Spleen (tissue), 11 donors: ENCODE measurements at regions not wholly inside any gene's neighbourhood (a gene's known extent, or its start where the extent isn't known, plus 50 kb on each side); places are given as distances from the start of the nearest gene placed in this dataset.

Experiments
- DNase-seq: peaks from one replicate; pipeline ENCODE4 v3.0.0-alpha.2; 2020
- H3K27ac ChIP-seq, 8 donors: fragments of 200-600 bp; sonication (generic) in 7 of 8; 1 replicate in 4 of 8; 2 replicates in 4 of 8; pipeline versions ENCODE4 v1.5.0 to v1.8.0; 2016 to 2021; ENCODE audit warnings: inconsistent platforms in 4 of 8, mild to moderate bottlenecking in 4 of 8, moderate library complexity in 1 of 8
- H3K27me3 ChIP-seq, 7 donors: fragments of 200-600 bp; sonication (generic) in 6 of 7; replicated peaks in 1 of 7; 1 replicate in 4 of 7; 2 replicates in 3 of 7; pipeline versions ENCODE4 v1.5.0 to v1.8.0; 2016 to 2021; ENCODE audit warnings: inconsistent platforms in 3 of 7, mild to moderate bottlenecking in 1 of 7
- H3K36me3 ChIP-seq, 6 donors: fragments of 200-600 bp; sonication (generic) in 5 of 6; 1 replicate in 4 of 6; 2 replicates in 2 of 6; pipeline versions ENCODE4 v1.5.0 to v1.8.0; 2016 to 2021; ENCODE audit warnings: inconsistent platforms in 2 of 6
- H3K4me1 ChIP-seq, 6 donors: fragments of 200-600 bp; sonication (generic) in 5 of 6; 1 replicate in 3 of 6; 2 replicates in 3 of 6; pipeline versions ENCODE4 v1.5.0 to v1.8.0; 2016 to 2021; ENCODE audit warnings: inconsistent platforms in 3 of 6
- H3K4me3 ChIP-seq, 8 donors: fragments of 200-600 bp; sonication (generic) in 7 of 8; 1 replicate in 4 of 8; 2 replicates in 4 of 8; pipeline versions ENCODE4 v1.5.0 to v1.8.0; 2016 to 2021; ENCODE audit warnings: inconsistent platforms in 4 of 8, mild to moderate bottlenecking in 4 of 8, moderate library complexity in 2 of 8
- H3K9me3 ChIP-seq, 8 donors: fragments of 200-600 bp; sonication (generic) in 7 of 8; 1 replicate in 4 of 8; 2 replicates in 4 of 8; pipeline versions ENCODE4 v1.5.0 to v1.8.0; 2016 to 2021; ENCODE audit warnings: inconsistent platforms in 4 of 8
- POLR2A ChIP-seq, 3 donors: fragments of 450-650 bp; IDR thresholded peaks; one replicate each; pipeline ENCODE4 v1.5.1; 2017; ENCODE audit warnings: antibody characterized with exemption in 3 of 3, mild to moderate bottlenecking in 1 of 3
- POLR2AphosphoS5 ChIP-seq, 3 donors: sonication (generic); formaldehyde crosslinking; IDR thresholded peaks; one replicate each; pipeline ENCODE4 v1.5.1; 2017; ENCODE audit warnings: antibody characterized with exemption in 3 of 3
- WGBS, 5 donors: extraction: QIAGEN DNeasy Blood & Tissue Kit in 3 of 5; methylation state at CpG; one replicate each; pipeline versions ENCODE4 v1.1.5 to v1.1.7; 2013 to 2018; 5-methylcytosine and 5-hydroxymethylcytosine counted together
- intact Hi-C: fragments of 100-400 bp; cut with DNase I; formaldehyde crosslinking; loops from one replicate; pipeline ENCODE4 v1.15.0; 2023; ENCODE audit warnings: low total_unique reads
- TF ChIP-seq, protein P1 (sequence below), 11 experiments: fragments of 200-600 bp in 7 of 11; fragments of 450-650 bp in 4 of 11; sonication (generic) in 4 of 11; IDR thresholded peaks in 8 of 11; conservative IDR thresholded peaks in 3 of 11; 1 replicate in 7 of 11; 2 replicates in 4 of 11; pipeline versions ENCODE4 v1.4.0 to v1.8.0; 2016 to 2021; ENCODE audit warnings: antibody characterized with exemption in 11 of 11, inconsistent platforms in 4 of 11, mild to moderate bottlenecking in 1 of 11
- donor health status: healthy with polysubstance abuse.
- donor health status: DM: no; HTN: no; CAD: no; lungs with moderate emphysema.
- donor health status: DM: no; HTN: no; CAD: no.
- donor health status: Bipolar disorder and iron deficiency.
- donor health status: healthy.
- donor health status: DM: no; HTN: no; CAD: no.
- donor health status: DM: yes; HTN: yes; CAD: no.

DNA sequence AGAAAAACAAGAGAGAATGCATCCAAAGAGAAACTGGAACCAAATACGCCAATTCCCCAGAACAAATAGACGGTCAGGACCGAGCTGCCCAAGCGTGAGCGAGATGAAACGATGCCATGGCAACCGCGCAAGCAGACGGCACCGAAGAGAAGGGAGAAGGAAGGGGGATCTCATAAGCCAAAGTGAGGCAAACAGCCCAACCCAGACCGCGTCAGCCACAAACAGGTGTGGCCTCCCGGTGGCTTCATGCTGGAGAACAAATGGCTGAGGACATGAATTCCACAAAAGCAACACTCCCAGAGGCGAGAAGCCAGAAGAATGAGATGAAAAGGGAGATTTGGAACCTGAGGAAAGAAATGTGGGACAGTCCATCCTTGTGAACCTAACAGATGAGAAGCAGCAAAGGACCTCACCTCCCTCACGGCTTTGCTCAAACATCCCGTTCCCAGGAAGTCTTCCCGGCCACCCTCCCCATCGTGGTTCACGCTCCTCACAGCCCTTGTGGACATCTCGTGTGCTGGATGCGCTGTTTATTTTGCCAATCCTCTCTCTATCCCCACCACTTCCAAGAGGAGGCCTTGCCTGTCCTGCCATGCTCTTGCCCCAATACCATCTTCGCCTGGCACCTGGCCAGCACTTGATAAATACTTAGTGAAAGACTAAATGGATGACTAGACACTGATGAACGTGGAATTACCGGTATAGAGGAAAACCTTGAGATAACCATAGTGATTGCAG, 89.1 kb upstream of the RTL6 start:
- WGBS, 5 donors: 52 to 63% (median 55%) methylated on average over 24 of the region's 24 CpGs
- no peaks in the 10 kb centered on the region for H3K4me1 ChIP-seq
- H3K9me3 ChIP-seq: peaks cover 0 to 4% (median 0%) of the 10 kb centered on the region in 8 donors
- intact Hi-C loops: no loop called here
- no peak overlapping the region for H3K27ac ChIP-seq
- no peaks in the 10 kb centered on the region for H3K36me3 ChIP-seq
- no peak overlapping the region for H3K4me3 ChIP-seq
- TF ChIP-seq, protein P1, sequence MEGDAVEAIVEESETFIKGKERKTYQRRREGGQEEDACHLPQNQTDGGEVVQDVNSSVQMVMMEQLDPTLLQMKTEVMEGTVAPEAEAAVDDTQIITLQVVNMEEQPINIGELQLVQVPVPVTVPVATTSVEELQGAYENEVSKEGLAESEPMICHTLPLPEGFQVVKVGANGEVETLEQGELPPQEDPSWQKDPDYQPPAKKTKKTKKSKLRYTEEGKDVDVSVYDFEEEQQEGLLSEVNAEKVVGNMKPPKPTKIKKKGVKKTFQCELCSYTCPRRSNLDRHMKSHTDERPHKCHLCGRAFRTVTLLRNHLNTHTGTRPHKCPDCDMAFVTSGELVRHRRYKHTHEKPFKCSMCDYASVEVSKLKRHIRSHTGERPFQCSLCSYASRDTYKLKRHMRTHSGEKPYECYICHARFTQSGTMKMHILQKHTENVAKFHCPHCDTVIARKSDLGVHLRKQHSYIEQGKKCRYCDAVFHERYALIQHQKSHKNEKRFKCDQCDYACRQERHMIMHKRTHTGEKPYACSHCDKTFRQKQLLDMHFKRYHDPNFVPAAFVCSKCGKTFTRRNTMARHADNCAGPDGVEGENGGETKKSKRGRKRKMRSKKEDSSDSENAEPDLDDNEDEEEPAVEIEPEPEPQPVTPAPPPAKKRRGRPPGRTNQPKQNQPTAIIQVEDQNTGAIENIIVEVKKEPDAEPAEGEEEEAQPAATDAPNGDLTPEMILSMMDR (IDR thresholded peaks at IDR 0.05 in 8 of 11, conservative IDR thresholded peaks at IDR 0.05 in 3 of 11): no peak
- TF ChIP-seq POLR2AphosphoS5 (IDR thresholded peaks at IDR 0.05) (no peak), POLR2A (IDR thresholded peaks at IDR 0.05) (no peak)
- peak; percentile 51 for DNase-seq
- H3K27me3 ChIP-seq: peaks cover 0 to 91% (median 12%) of the 10 kb centered on the region in 7 donors

DNA sequence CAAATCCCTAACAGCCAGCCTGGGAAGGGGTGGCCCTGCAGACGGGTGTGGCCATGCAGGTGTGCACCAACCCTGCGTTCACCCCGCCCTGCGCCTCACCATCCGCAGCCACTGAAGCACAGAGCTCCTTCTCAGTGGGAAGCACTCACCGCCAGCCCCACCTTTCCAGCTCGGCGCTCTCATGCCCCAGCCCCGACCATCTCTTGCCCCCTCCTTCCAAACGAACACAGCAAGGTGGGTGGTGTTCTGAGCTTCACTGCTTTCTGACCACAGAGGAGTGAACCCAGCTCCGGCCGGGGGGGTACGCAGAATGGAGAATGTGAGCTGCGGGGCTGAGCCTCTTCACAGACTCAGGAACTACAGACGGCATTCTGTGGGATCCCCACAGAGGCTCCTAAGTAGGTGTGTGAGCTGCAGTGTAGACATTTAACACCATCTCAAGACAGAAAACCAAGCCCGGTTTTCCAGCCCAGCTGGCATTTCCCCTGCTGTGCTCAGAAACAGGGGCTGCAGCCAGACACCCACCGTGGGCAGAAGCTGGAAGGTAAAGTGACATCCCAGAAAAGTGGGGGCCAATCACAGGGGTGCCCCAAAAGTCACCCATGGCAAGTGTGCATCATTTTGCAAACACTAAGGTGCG, 88.4 kb upstream of the RTL6 start:
- no peak for TF ChIP-seq POLR2A (IDR thresholded peaks at IDR 0.05)
- TF ChIP-seq, protein P1 (IDR thresholded peaks at IDR 0.05 in 8 of 11, conservative IDR thresholded peaks at IDR 0.05 in 3 of 11): no peak
- no peak for TF ChIP-seq POLR2AphosphoS5 (IDR thresholded peaks at IDR 0.05)
- Histone ChIP-seq H3K36me3 (no peaks in the 10 kb centered on the region), H3K27ac (no peak overlapping the region), H3K9me3 (peaks cover 0 to 4% (median 0%) of the 10 kb centered on the region in 8 donors), H3K27me3 (peaks cover 0 to 86% (median 12%) of the 10 kb centered on the region in 7 donors), H3K4me3 (no peak overlapping the region), H3K4me1 (no peaks in the 10 kb centered on the region)
- WGBS, 5 donors: 47 to 63% (median 54%) methylated on average over 17 to 18 of the region's 18 CpGs
- DNase-seq: peak; percentile 69
- intact Hi-C loops: no loop called here

DNA sequence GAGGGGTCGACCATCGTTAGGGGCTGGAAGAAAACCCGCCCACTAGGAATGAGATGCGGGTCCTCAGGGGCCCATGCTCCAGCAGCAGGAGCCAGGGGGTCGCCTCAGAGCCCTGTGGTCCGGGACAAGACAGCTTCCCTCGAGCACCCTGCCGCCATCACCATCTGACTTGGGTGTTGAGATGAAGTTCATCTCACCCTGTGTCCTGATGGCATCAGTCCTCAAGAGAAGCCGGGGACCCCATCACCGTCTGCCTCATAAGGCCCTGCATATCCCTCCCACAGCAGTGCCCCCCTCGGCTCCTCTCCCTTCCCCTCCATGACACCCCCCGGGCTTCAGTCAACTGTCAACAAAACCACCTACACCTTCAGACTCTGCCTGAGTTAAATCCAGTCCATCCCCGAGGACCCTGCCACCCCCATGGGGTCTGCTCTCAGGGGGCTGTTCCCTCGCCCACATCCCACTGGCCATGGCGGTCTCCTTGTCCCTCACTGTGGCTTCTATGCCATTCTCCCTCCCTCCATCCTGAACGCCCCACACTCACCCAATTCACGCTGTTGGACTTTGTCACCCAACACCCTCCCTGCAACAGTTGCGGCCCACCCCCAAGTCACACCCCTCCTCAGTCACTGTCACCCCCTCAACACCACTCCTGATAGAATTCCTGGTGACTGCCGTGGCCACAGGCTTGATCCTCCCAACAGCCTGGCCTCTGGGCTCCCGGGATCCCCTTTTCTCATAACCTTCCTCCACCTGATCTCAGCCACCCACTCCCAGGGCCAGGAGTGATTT, 87.7 kb upstream of the RTL6 start:
- no peak overlapping the region for H3K27ac ChIP-seq
- H3K9me3 ChIP-seq: peaks cover 0 to 4% (median 0%) of the 10 kb centered on the region in 8 donors
- WGBS, 5 donors: 82 to 90% (median 87%) methylated on average over 20 of the region's 20 CpGs
- no peaks in the 10 kb centered on the region for H3K4me1 ChIP-seq
- H3K27me3 ChIP-seq: peaks cover 0 to 78% (median 12%) of the 10 kb centered on the region in 7 donors
- no peak overlapping the region for H3K4me3 ChIP-seq
- intact Hi-C loops: no loop called here
- H3K36me3 ChIP-seq: no peaks in the 10 kb centered on the region
- TF ChIP-seq, protein P1 (IDR thresholded peaks at IDR 0.05 in 8 of 11, conservative IDR thresholded peaks at IDR 0.05 in 3 of 11): no peak
- TF ChIP-seq POLR2AphosphoS5 (IDR thresholded peaks at IDR 0.05) (no peak), POLR2A (IDR thresholded peaks at IDR 0.05) (no peak)
- DNase-seq: peak; percentile 37
